Keratinocyte (primary cell): ENCODE measurements at regions not wholly inside any gene's neighbourhood (a gene's known extent, or its start where the extent isn't known, plus 50 kb on each side); places are given as distances from the start of the nearest gene placed in this dataset.

Experiments used
- DNase-seq: peaks from one replicate; pipeline ENCODE4 v3.0.0-alpha.2; 2011; ENCODE audit warnings: low read depth, missing footprints, low spot score
- FAIRE-seq: peaks from 2 replicates; lab custom pipeline; 2011; peaks lifted over from hg19 to GRCh38; lab: Jason Lieb, UNC
- H2AFZ ChIP-seq: 2 replicates; pipeline ENCODE4 v1.6.0; 2012; ENCODE audit warnings: low read length, control low read depth, inconsistent platforms; ENCODE audit not compliant: control insufficient read depth
- H3K27ac ChIP-seq: 2 replicates; pipeline ENCODE4 v1.5.1; 2011; ENCODE audit warnings: low read length; ENCODE audit not compliant: control insufficient read depth, insufficient read depth
- H3K27me3 ChIP-seq: 3 replicates; pipeline ENCODE4 v1.6.0; 2011; ENCODE audit warnings: low read length; ENCODE audit not compliant: control insufficient read depth, insufficient read depth; ENCODE audit errors: extremely low read depth
- H3K36me3 ChIP-seq, 2 experiments: 2 replicates in 1 of 2; 3 replicates in 1 of 2; pipeline ENCODE4 v1.5.1; 2011; ENCODE audit warnings: low read length in 2 of 2, mild to moderate bottlenecking in 1 of 2; ENCODE audit not compliant: control insufficient read depth in 2 of 2, insufficient read depth in 2 of 2; ENCODE audit errors: extremely low read depth in 1 of 2
- H3K4me1 ChIP-seq: 3 replicates; pipeline ENCODE4 v1.5.1; 2011; ENCODE audit warnings: low read length; ENCODE audit not compliant: control insufficient read depth, insufficient read depth; ENCODE audit errors: extremely low read depth
- H3K4me2 ChIP-seq: 3 replicates; pipeline ENCODE4 v1.6.0; 2011; ENCODE audit warnings: low read depth, low read length; ENCODE audit not compliant: control insufficient read depth, insufficient read depth; ENCODE audit errors: extremely low read depth
- H3K4me3 ChIP-seq, 3 experiments: fragments of 200-600 bp in 1 of 3; sonication (generic) in 1 of 3; 2 replicates in 2 of 3; 3 replicates in 1 of 3; pipeline ENCODE4 v1.5.1; 2011 to 2016; ENCODE audit warnings: low read length in 3 of 3, mild to moderate bottlenecking in 3 of 3, control low read depth in 2 of 3, inconsistent platforms in 1 of 3, low read depth in 1 of 3, mixed read lengths in 1 of 3, mixed run types in 1 of 3, moderate library complexity in 1 of 3; ENCODE audit not compliant: control insufficient read depth in 2 of 3, insufficient read depth in 2 of 3; ENCODE audit errors: extremely low read depth in 1 of 3
- H3K79me2 ChIP-seq: 2 replicates; pipeline ENCODE4 v1.6.0; 2012; ENCODE audit warnings: low read length; ENCODE audit not compliant: control insufficient read depth, insufficient read depth
- H3K9ac ChIP-seq: 3 replicates; pipeline ENCODE4 v1.6.0; 2011; ENCODE audit warnings: low read length; ENCODE audit not compliant: control insufficient read depth, insufficient read depth; ENCODE audit errors: extremely low read depth
- H3K9me1 ChIP-seq: 3 replicates; pipeline ENCODE4 v1.6.0; 2011; ENCODE audit warnings: low read length; ENCODE audit not compliant: control insufficient read depth, insufficient read depth; ENCODE audit errors: extremely low read depth
- H3K9me3 ChIP-seq: 2 replicates; pipeline ENCODE4 v1.5.1; 2012; ENCODE audit warnings: low read depth, low read length; ENCODE audit not compliant: control insufficient read depth
- H4K20me1 ChIP-seq: 3 replicates; pipeline ENCODE4 v1.6.0; 2011; ENCODE audit warnings: low read length; ENCODE audit not compliant: control insufficient read depth, insufficient read depth; ENCODE audit errors: extremely low read depth
- CTCF ChIP-seq, 3 experiments: IDR thresholded peaks in 1 of 3; conservative IDR thresholded peaks in 1 of 3; optimal IDR thresholded peaks in 1 of 3; 2 replicates in 2 of 3; 3 replicates in 1 of 3; pipeline versions ENCODE3 to v1.5.1; 2011; ENCODE audit warnings: low read length in 3 of 3, mild to moderate bottlenecking in 3 of 3, moderate library complexity in 2 of 3, control low read depth in 1 of 3, inconsistent platforms in 1 of 3; ENCODE audit not compliant: insufficient read depth in 2 of 3; ENCODE audit errors: extremely low read depth in 1 of 3
- EZH2 ChIP-seq: IDR thresholded peaks from one replicate; pipeline ENCODE4 v1.6.1; 2012; ENCODE audit warnings: inconsistent platforms, mild to moderate bottlenecking, low read length, moderate library complexity
- dilution Hi-C: fragments of 300-500 bp; cut with MboI; formaldehyde crosslinking; loops from one replicate; pipeline ENCODE4 v1.7.0; 2020; ENCODE audit warnings: low sequenced_read_pairs; ENCODE audit not compliant: extremely low pct_ligation_motif_present

- H3K9ac ChIP-seq: no peak overlapping the region
- no peaks in the 10 kb centered on the region for H3K4me1 ChIP-seq
- DNase-seq: no peak
- no peak overlapping the region for H3K27ac ChIP-seq
- H3K9me3 ChIP-seq: peaks cover 2% of the 10 kb centered on the region
- no peak overlapping the region for H2AFZ ChIP-seq
- no peaks in the 10 kb centered on the region for H3K27me3 ChIP-seq
- dilution Hi-C loops: no loop called here
- no peak for FAIRE-seq
- TF ChIP-seq CTCF (optimal IDR thresholded peaks at IDR 0.05 in 1 of 3, IDR thresholded peaks at IDR 0.05 in 1 of 3, conservative IDR thresholded peaks at IDR 0.05 in 1 of 3; ENCODE audit: extremely low read depth in 1 of 3, insufficient read depth in 2 of 3, low read length in 3 of 3) (no peak), EZH2 (no peak)
- no peak overlapping the region for H3K4me2 ChIP-seq
- H3K9me1 ChIP-seq: no peaks in the 10 kb centered on the region
- H4K20me1 ChIP-seq: no peaks in the 10 kb centered on the region
- H3K79me2 ChIP-seq: no peaks in the 10 kb centered on the region
- H3K36me3 ChIP-seq: no peaks in the 10 kb centered on the region
- H3K4me3 ChIP-seq: no peak overlapping the region
Observed at GRCh38 chrX:140172401-140172800, 207.1 kb upstream of the CXorf66 start.

- no peak for TF ChIP-seq EZH2
- TF ChIP-seq CTCF (optimal IDR thresholded peaks at IDR 0.05 in 1 of 3, IDR thresholded peaks at IDR 0.05 in 1 of 3, conservative IDR thresholded peaks at IDR 0.05 in 1 of 3; ENCODE audit: extremely low read depth in 1 of 3, insufficient read depth in 2 of 3, low read length in 3 of 3): no peak
- H3K9ac ChIP-seq: no peak overlapping the region
- DNase-seq: no peak
Observed at GRCh38 chrX:140167551-140167950, 202.2 kb upstream of the CXorf66 start.

More at GRCh38 chrX:140167551-140167950, 202.2 kb upstream of the CXorf66 start:
- H3K4me3 ChIP-seq: no peak overlapping the region
- no peaks in the 10 kb centered on the region for H3K36me3 ChIP-seq
- H4K20me1 ChIP-seq: no peaks in the 10 kb centered on the region
- no peaks in the 10 kb centered on the region for H3K4me1 ChIP-seq
- peaks cover 2% of the 10 kb centered on the region for H3K9me3 ChIP-seq
- dilution Hi-C loops: no loop called here
- no peaks in the 10 kb centered on the region for H3K79me2 ChIP-seq
- no peaks in the 10 kb centered on the region for H3K9me1 ChIP-seq
- H2AFZ ChIP-seq: no peak overlapping the region
- H3K27me3 ChIP-seq: no peaks in the 10 kb centered on the region
- no peak for FAIRE-seq
- H3K4me2 ChIP-seq: no peak overlapping the region
- no peak overlapping the region for H3K27ac ChIP-seq
